A549 (cell line): ENCODE measurements at regions not wholly inside any gene's neighbourhood (a gene's known extent, or its start where the extent isn't known, plus 50 kb on each side); places are given as distances from the start of the nearest gene placed in this dataset.
A peak's percentile ranks its signal among the peaks of the same experiment; 100 is the strongest.

Source experiments
- ATAC-seq, 2 experiments: fragments of 200-7000 bp in 1 of 2; fragments of >200 bp in 1 of 2; cut with Nextera tagmentation in 1 of 2; cut with Tn5 transposase in 1 of 2; 3 replicates each; pipeline versions ENCODE4 v1.8.0 to v1.9.1; 2018 to 2020; ENCODE audit warnings: mild to moderate bottlenecking in 1 of 2, moderate library complexity in 1 of 2
- CTCF ChIA-PET: fragments of 300-600 bp; sonication (Branson Sonifier 250); formaldehyde crosslinking; extraction: SDS; loops from one replicate; lab custom pipeline; 2021; ENCODE audit warnings: antibody characterized with exemption, inconsistent platforms; lab: Yijun Ruan, JAX
- POLR2A ChIA-PET: fragments of 350-600 bp; formaldehyde crosslinking; extraction: SDS; loops from one replicate; lab custom pipeline; 2021; ENCODE audit warnings: antibody characterized with exemption, inconsistent platforms; lab: Yijun Ruan, JAX
- DNase-seq, 2 experiments: peaks; one replicate each; pipeline versions ENCODE4 v3.0.0 to v3.0.0-alpha.2; 2011 to 2016; ENCODE audit warnings: low read depth in 1 of 2, low spot score in 1 of 2
- FAIRE-seq: peaks from 2 replicates; lab custom pipeline; 2011; peaks lifted over from hg19 to GRCh38; lab: Jason Lieb, UNC
- H3K27ac ChIP-seq, 2 experiments: fragments of >200 bp; sonication (Bioruptor Twin); formaldehyde crosslinking; 3 replicates each; pipeline ENCODE4 v1.5.1; 2016 to 2017
- H3K4me1 ChIP-seq: fragments of >200 bp; sonication (Bioruptor Twin); formaldehyde crosslinking; 3 replicates; pipeline ENCODE4 v1.6.1; 2016
- H3K4me2 ChIP-seq: fragments of >200 bp; sonication (Bioruptor Twin); formaldehyde crosslinking; 3 replicates; pipeline ENCODE4 v1.6.1; 2016
- H3K4me3 ChIP-seq: fragments of >200 bp; sonication (Bioruptor Twin); formaldehyde crosslinking; 3 replicates; pipeline ENCODE4 v1.5.1; 2016
- H3K9me3 ChIP-seq: fragments of >200 bp; sonication (Bioruptor Twin); formaldehyde crosslinking; 3 replicates; pipeline ENCODE4 v1.6.1; 2016
- CBX2 ChIP-seq: fragments of 200-600 bp; sonication (generic); IDR thresholded peaks from 2 replicates; pipeline ENCODE4 v1.6.1; 2016; ENCODE audit warnings: low read depth, mild to moderate bottlenecking, borderline replicate concordance
- CEBPB ChIP-seq, 2 experiments: fragments of >200 bp in 1 of 2; sonication (Bioruptor Twin) in 1 of 2; formaldehyde crosslinking in 1 of 2; IDR thresholded peaks; 2 replicates each; pipeline ENCODE4 v1.6.1; 2012 to 2016
- CHD2 ChIP-seq: fragments of 150-350 bp; IDR thresholded peaks from 2 replicates; pipeline ENCODE4 v1.6.1; 2014; ENCODE audit warnings: low read length; ENCODE audit not compliant: partially characterized antibody
- CHD4 ChIP-seq: fragments of 200-600 bp; sonication (generic); IDR thresholded peaks from 2 replicates; pipeline ENCODE4 v1.6.1; 2016; ENCODE audit warnings: antibody characterized with exemption, mild to moderate bottlenecking, borderline replicate concordance
- EHF ChIP-seq: fragments of 250-450 bp; sonication (Bioruptor Pico); IDR thresholded peaks from 2 replicates; pipeline ENCODE4 v1.5.0; 2020; ENCODE audit warnings: mild to moderate bottlenecking
- EHMT2 ChIP-seq: fragments of 200-600 bp; sonication (generic); IDR thresholded peaks from 2 replicates; pipeline ENCODE4 v1.6.1; 2016; ENCODE audit warnings: antibody characterized with exemption, low read depth, mild to moderate bottlenecking, moderate library complexity
- FOSB ChIP-seq: fragments of 250-450 bp; sonication (Bioruptor Pico); IDR thresholded peaks from 2 replicates; pipeline ENCODE4 v1.5.0; 2020; ENCODE audit warnings: mild to moderate bottlenecking, moderate library complexity
- GATA3 ChIP-seq: IDR thresholded peaks from 2 replicates; pipeline ENCODE4 v1.6.1; 2012; ENCODE audit warnings: borderline replicate concordance
- HDAC2 ChIP-seq: fragments of 200-600 bp; sonication (generic); IDR thresholded peaks from 2 replicates; pipeline ENCODE4 v1.6.1; 2016
- HMGXB4 ChIP-seq: fragments of 250-450 bp; sonication (Bioruptor Pico); IDR thresholded peaks from 2 replicates; pipeline ENCODE4 v1.5.0; 2021; ENCODE audit warnings: mild to moderate bottlenecking, moderate library complexity, borderline replicate concordance
- HOXA7 ChIP-seq: fragments of 250-450 bp; sonication (Bioruptor Pico); IDR thresholded peaks from 2 replicates; pipeline ENCODE4 v1.5.0; 2020; ENCODE audit warnings: mild to moderate bottlenecking, moderate library complexity
- HOXB13 ChIP-seq: fragments of 250-450 bp; sonication (Bioruptor Pico); IDR thresholded peaks from 2 replicates; pipeline ENCODE4 v1.5.0; 2020; ENCODE audit warnings: low read depth, mild to moderate bottlenecking, moderate library complexity
- JUNB ChIP-seq: fragments of >200 bp; sonication (Bioruptor Twin); formaldehyde crosslinking; IDR thresholded peaks from 2 replicates; pipeline ENCODE4 v1.6.1; 2016
- KDM5A ChIP-seq: fragments of 200-600 bp; sonication (generic); IDR thresholded peaks from 2 replicates; pipeline ENCODE4 v1.6.1; 2016; ENCODE audit warnings: antibody characterized with exemption, mild to moderate bottlenecking
- NFE2L2 ChIP-seq: fragments of 150-350 bp; conservative IDR thresholded peaks from 2 replicates; pipeline ENCODE4 v1.6.1; 2014; ENCODE audit warnings: low read length
- POLR2A ChIP-seq: IDR thresholded peaks from 2 replicates; pipeline ENCODE4 v1.6.1; 2012; ENCODE audit warnings: mild to moderate bottlenecking, low read length
- RAD21 ChIP-seq, 2 experiments: fragments of >200 bp in 1 of 2; sonication (Bioruptor Twin) in 1 of 2; formaldehyde crosslinking in 1 of 2; IDR thresholded peaks in 1 of 2; conservative IDR thresholded peaks in 1 of 2; 2 replicates in 1 of 2; 3 replicates in 1 of 2; pipeline ENCODE4 v1.6.1; 2012 to 2018; ENCODE audit warnings: inconsistent platforms in 1 of 2
- RCOR1 ChIP-seq: fragments of 150-350 bp; IDR thresholded peaks from 2 replicates; pipeline ENCODE4 v1.6.1; 2014; ENCODE audit warnings: antibody characterized with exemption, low read length, low read depth
- REST ChIP-seq: fragments of 200-600 bp; sonication (generic); IDR thresholded peaks from 2 replicates; pipeline ENCODE4 v1.6.1; 2016; ENCODE audit warnings: antibody characterized with exemption, mild to moderate bottlenecking, moderate library complexity
- SREBF2 ChIP-seq: fragments of 450-650 bp; IDR thresholded peaks from 2 replicates; pipeline ENCODE4 v1.6.1; 2014; ENCODE audit warnings: mild to moderate bottlenecking, moderate library complexity
- TP53 ChIP-seq: fragments of 250-450 bp; sonication (Bioruptor Pico); IDR thresholded peaks from 2 replicates; pipeline ENCODE4 v1.5.0; 2021; ENCODE audit warnings: mild to moderate bottlenecking, moderate library complexity
- ZFP36 ChIP-seq: fragments of 450-650 bp; IDR thresholded peaks from 2 replicates; pipeline ENCODE4 v1.6.1; 2014; ENCODE audit warnings: borderline replicate concordance; ENCODE audit not compliant: partially characterized antibody
- WGBS: methylation state at CpG from one replicate; pipeline ENCODE4 v1.1.6; 2017; ENCODE audit errors: missing lambda C conversion rate; 5-methylcytosine and 5-hydroxymethylcytosine counted together
- TF ChIP-seq, protein P1 (sequence below): IDR thresholded peaks from 2 replicates; pipeline ENCODE4 v1.6.1; 2012
- TF ChIP-seq, protein P2 (sequence below): fragments of >200 bp; sonication (Bioruptor Twin); formaldehyde crosslinking; IDR thresholded peaks from 3 replicates; pipeline ENCODE4 v1.6.1; 2016
- TF ChIP-seq, protein P3 (sequence below): fragments of 450-650 bp; IDR thresholded peaks from 2 replicates; pipeline ENCODE4 v1.6.1; 2014; ENCODE audit warnings: antibody characterized with exemption

DNA sequence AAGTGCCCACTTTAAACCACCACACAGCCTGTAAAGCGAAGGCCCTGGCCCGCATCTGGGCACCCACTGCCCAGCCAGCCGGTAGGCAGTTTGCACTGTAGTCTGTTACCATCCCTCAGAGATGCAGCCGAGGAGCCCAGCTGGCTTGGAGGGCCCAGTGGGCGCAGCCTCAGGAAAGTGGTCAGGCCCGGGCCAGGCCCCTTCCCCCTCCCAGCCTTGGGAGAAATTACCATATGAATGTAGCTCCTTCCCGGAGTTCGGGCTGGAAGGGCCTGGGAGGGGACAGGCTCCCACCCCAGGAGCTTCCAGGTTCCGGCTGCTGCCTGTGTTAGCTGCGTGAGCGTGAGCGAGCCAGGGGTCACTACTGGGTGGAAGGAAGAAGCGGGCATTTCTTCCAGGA lies 325.4 kb downstream of the SEC14L1 start:
- ATAC-seq: peak in 1 of 2 experiments; percentile 9; a peak in 2 of 6 replicates
- peak overlapping the region in 1 of 2 experiments; percentile 69; a peak in 3 of 6 replicates for H3K27ac ChIP-seq
- no peak for FAIRE-seq
- 92% methylated on average over 10 of the region's 13 CpGs for whole genome bisulfite sequencing
- POLR2A ChIA-PET: no interaction called here
- H3K4me2 ChIP-seq: no peak overlapping the region
- no peaks in the 10 kb centered on the region for H3K9me3 ChIP-seq
- CTCF ChIA-PET: interaction anchor here (0.7 to 1.9 kb wide), 5 partner anchors 12 to 36 kb away, joined by 3 to 6 read pairs (median 5); no protein-coding TSS in a partner anchor
- H3K4me1 ChIP-seq: peaks cover 23% of the 10 kb centered on the region
- H3K4me3 ChIP-seq: no peak overlapping the region
- no peak for DNase-seq
- no peak for TF ChIP-seq NFE2L2
- TF ChIP-seq CBX2: no peak
- TF ChIP-seq, protein P1, sequence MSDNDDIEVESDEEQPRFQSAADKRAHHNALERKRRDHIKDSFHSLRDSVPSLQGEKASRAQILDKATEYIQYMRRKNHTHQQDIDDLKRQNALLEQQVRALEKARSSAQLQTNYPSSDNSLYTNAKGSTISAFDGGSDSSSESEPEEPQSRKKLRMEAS: no peak
- TF ChIP-seq RCOR1: no peak
- no peak for TF ChIP-seq RAD21 (conservative IDR thresholded peaks at IDR 0.05 in 1 of 2, IDR thresholded peaks at IDR 0.05 in 1 of 2)
- no peak for TF ChIP-seq TP53 (CRISPR knock-in tag)
- no peak for TF ChIP-seq JUNB
- no peak for TF ChIP-seq KDM5A
- no peak for TF ChIP-seq CHD4
- TF ChIP-seq, protein P2, sequence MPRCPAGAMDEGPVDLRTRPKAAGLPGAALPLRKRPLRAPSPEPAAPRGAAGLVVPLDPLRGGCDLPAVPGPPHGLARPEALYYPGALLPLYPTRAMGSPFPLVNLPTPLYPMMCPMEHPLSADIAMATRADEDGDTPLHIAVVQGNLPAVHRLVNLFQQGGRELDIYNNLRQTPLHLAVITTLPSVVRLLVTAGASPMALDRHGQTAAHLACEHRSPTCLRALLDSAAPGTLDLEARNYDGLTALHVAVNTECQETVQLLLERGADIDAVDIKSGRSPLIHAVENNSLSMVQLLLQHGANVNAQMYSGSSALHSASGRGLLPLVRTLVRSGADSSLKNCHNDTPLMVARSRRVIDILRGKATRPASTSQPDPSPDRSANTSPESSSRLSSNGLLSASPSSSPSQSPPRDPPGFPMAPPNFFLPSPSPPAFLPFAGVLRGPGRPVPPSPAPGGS: no peak

GRCh38 chr17:77466596-77467223 lies 325.9 kb downstream of the SEC14L1 start:
- ChIA-PET CTCF (interaction anchor here (1.0 to 1.9 kb wide), 4 partner anchors 12 to 37 kb away, joined by 3 to 6 read pairs (median 6); no protein-coding TSS in a partner anchor), POLR2A (no interaction called here)
- Histone ChIP-seq H3K4me3 (no peak overlapping the region), H3K4me1 (peaks cover 29% of the 10 kb centered on the region), H3K4me2 (no peak overlapping the region), H3K27ac (peak overlapping the region in 1 of 2 experiments; percentile 69; a peak in 2 of 6 replicates), H3K9me3 (no peaks in the 10 kb centered on the region)
- ATAC-seq (0 out of 6 replicates have a peak, but pooled peaks of 1 of the 2 experiments have one; percentile 5), DNase-seq (no peak), FAIRE-seq (no peak)
- WGBS: 93% methylated on average over 24 of the region's 24 CpGs
- no peak for TF ChIP-seq EHMT2
- no peak for TF ChIP-seq HMGXB4 (CRISPR knock-in tag)
- TF ChIP-seq KDM5A: no peak
- no peak for TF ChIP-seq JUNB
- no peak for TF ChIP-seq HOXA7
- no peak for TF ChIP-seq SREBF2
- TF ChIP-seq CEBPB (IDR thresholded peaks at IDR 0.05): no peak
- no peak for TF ChIP-seq CHD2
- TF ChIP-seq ZFP36: no peak
- no peak for TF ChIP-seq REST
- no peak for TF ChIP-seq RCOR1
- TF ChIP-seq EHF (CRISPR knock-in tag): no peak
- no peak for TF ChIP-seq GATA3
- TF ChIP-seq FOSB: no peak
- TF ChIP-seq POLR2A: no peak
- no peak for TF ChIP-seq HDAC2
- TF ChIP-seq, protein P3, sequence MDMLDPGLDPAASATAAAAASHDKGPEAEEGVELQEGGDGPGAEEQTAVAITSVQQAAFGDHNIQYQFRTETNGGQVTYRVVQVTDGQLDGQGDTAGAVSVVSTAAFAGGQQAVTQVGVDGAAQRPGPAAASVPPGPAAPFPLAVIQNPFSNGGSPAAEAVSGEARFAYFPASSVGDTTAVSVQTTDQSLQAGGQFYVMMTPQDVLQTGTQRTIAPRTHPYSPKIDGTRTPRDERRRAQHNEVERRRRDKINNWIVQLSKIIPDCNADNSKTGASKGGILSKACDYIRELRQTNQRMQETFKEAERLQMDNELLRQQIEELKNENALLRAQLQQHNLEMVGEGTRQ: no peak
- TF ChIP-seq HOXB13 (CRISPR knock-in tag): no peak
